K562 (cell line): ENCODE measurements at regions not wholly inside any gene's neighbourhood (a gene's known extent, or its start where the extent isn't known, plus 50 kb on each side); places are given as distances from the start of the nearest gene placed in this dataset.

Experiments
- ATAC-seq: fragments of 200-7000 bp; cut with Tn5 transposase; 3 replicates; pipeline ENCODE4 v1.9.1; 2020; ENCODE audit warnings: moderate library complexity
- BruUV-seq: library from RNA; stranded (reverse); fragments of 400-500 nt; replicated peaks from 2 replicates; lab custom pipeline; 2021; lab: Mats Ljungman, UMichigan
- CTCF ChIA-PET: fragments of 300-600 bp; formaldehyde crosslinking; extraction: SDS; loops from one replicate; lab custom pipeline; 2021; ENCODE audit warnings: low intra/inter-chr PET ratio; lab: Yijun Ruan, JAX
- POLR2A ChIA-PET: fragments of 300-600, 350-650 bp; sonication (Branson Sonifier 250); formaldehyde crosslinking; extraction: SDS; loops from one replicate; lab custom pipeline; 2021; ENCODE audit warnings: antibody characterized with exemption, inconsistent platforms; lab: Yijun Ruan, JAX
- DNase-seq, 4 experiments: peaks; one replicate each; pipeline versions ENCODE4 v3.0.0 to v3.0.0-alpha.2; 2011 to 2018; ENCODE audit warnings: low spot score in 3 of 4, mixed read lengths in 3 of 4; ENCODE audit errors: extremely low read depth in 1 of 4
- FAIRE-seq: peaks from 2 replicates; lab custom pipeline; 2011; peaks lifted over from hg19 to GRCh38; lab: Jason Lieb, UNC
- H2AFZ ChIP-seq: 2 replicates; pipeline ENCODE4 v1.6.0; 2011; ENCODE audit warnings: low read depth, low read length, control low read depth, inconsistent platforms
- H3K27ac ChIP-seq: fragments of 200-600 bp; 3 replicates; pipeline ENCODE4 v1.8.0; 2011; ENCODE audit warnings: low read depth, mild to moderate bottlenecking, control low read depth, inconsistent platforms, low read length, moderate library complexity, mixed read lengths; ENCODE audit errors: extremely low read depth
- H3K27me3 ChIP-seq, 2 experiments: fragments of 300-600 bp in 1 of 2; 2 replicates in 1 of 2; 3 replicates in 1 of 2; pipeline versions ENCODE4 v1.6.0 to v1.8.0; 2011; ENCODE audit warnings: inconsistent platforms in 2 of 2, low read length in 2 of 2, mild to moderate bottlenecking in 1 of 2, mixed read lengths in 1 of 2, moderate library complexity in 1 of 2; ENCODE audit not compliant: control insufficient read depth in 2 of 2, insufficient read depth in 2 of 2
- H3K36me3 ChIP-seq: fragments of 300-600 bp; 3 replicates; pipeline ENCODE4 v1.8.0; 2011; ENCODE audit warnings: mild to moderate bottlenecking, low read length, inconsistent platforms; ENCODE audit not compliant: control insufficient read depth, insufficient read depth
- H3K4me1 ChIP-seq, 2 experiments: fragments of 200-600 bp in 1 of 2; replicated peaks in 1 of 2; 2 replicates in 1 of 2; 3 replicates in 1 of 2; pipeline versions ENCODE4 v1.5.1 to v1.8.0; 2011; ENCODE audit warnings: inconsistent platforms in 2 of 2, low read length in 2 of 2, mild to moderate bottlenecking in 1 of 2, mixed read lengths in 1 of 2, moderate library complexity in 1 of 2; ENCODE audit not compliant: control insufficient read depth in 2 of 2, insufficient read depth in 2 of 2
- H3K4me2 ChIP-seq: 2 replicates; pipeline ENCODE4 v1.6.1; 2011; ENCODE audit warnings: low read length, control low read depth, inconsistent platforms, mixed read lengths; ENCODE audit not compliant: insufficient read depth
- H3K4me3 ChIP-seq: fragments of 200-600 bp; sonication (generic), shearing (Covaris generic); 2 replicates; pipeline ENCODE4 v1.5.1; 2016; ENCODE audit warnings: control low read depth, inconsistent platforms
- H3K79me2 ChIP-seq: fragments of 200-600 bp; 3 replicates; pipeline ENCODE4 v1.8.0; 2011; ENCODE audit warnings: low read length, inconsistent platforms; ENCODE audit not compliant: control insufficient read depth, insufficient read depth
- H3K9ac ChIP-seq, 2 experiments: 2 replicates each; pipeline versions ENCODE4 v1.6.0 to v1.6.1; 2011; ENCODE audit warnings: low read depth in 2 of 2, low read length in 2 of 2, control low read depth in 1 of 2, inconsistent platforms in 1 of 2, mild to moderate bottlenecking in 1 of 2, mixed read lengths in 1 of 2; ENCODE audit not compliant: insufficient read depth in 1 of 2
- H3K9me1 ChIP-seq: one replicate; pipeline ENCODE4 v1.6.0; 2011; ENCODE audit warnings: inconsistent platforms, mild to moderate bottlenecking, low read length, moderate library complexity; ENCODE audit not compliant: control insufficient read depth, insufficient read depth
- H3K9me3 ChIP-seq: replicated peaks from 2 replicates; pipeline ENCODE4 v1.5.1; 2011; ENCODE audit warnings: low read depth, low read length, inconsistent platforms; ENCODE audit not compliant: control insufficient read depth, insufficient read depth
- H4K20me1 ChIP-seq: replicated peaks from 2 replicates; pipeline ENCODE4 v1.6.1; 2011; ENCODE audit warnings: low read length, inconsistent platforms, mixed read lengths; ENCODE audit not compliant: control insufficient read depth, insufficient read depth
- GTF3C2 ChIP-seq: IDR thresholded peaks from 3 replicates; pipeline ENCODE4 v1.6.1; 2011; ENCODE audit warnings: borderline replicate concordance, mild to moderate bottlenecking, moderate library complexity; ENCODE audit not compliant: insufficient read length; ENCODE audit errors: extremely low read depth
- HDAC2 ChIP-seq: fragments of 450-650 bp; IDR thresholded peaks from 2 replicates; pipeline ENCODE4 v1.6.1; 2016; ENCODE audit warnings: mild to moderate bottlenecking
- MLX ChIP-seq, 2 experiments: fragments of 450-650 bp in 1 of 2; sonication (generic) in 1 of 2; formaldehyde crosslinking; conservative IDR thresholded peaks; 2 replicates each; pipeline versions ENCODE4 v1.4.0 to v1.8.1; 2020 to 2022; ENCODE audit warnings: mild to moderate bottlenecking in 1 of 2, missing genetic modification reagents in 1 of 2
- SIRT6 ChIP-seq: IDR thresholded peaks from one replicate; pipeline ENCODE4 v1.6.1; 2012; ENCODE audit warnings: low read depth, mild to moderate bottlenecking, control low read depth, inconsistent platforms, low read length, moderate library complexity
- SMARCA4 ChIP-seq: fragments of 450-650 bp; IDR thresholded peaks from 2 replicates; pipeline ENCODE4 v1.6.1; 2016
- SPI1 ChIP-seq: IDR thresholded peaks from 2 replicates; pipeline ENCODE4 v1.6.1; 2011; ENCODE audit warnings: low read depth, low read length, control low read depth, borderline replicate concordance
- ZC3H11A ChIP-seq: IDR thresholded peaks from 2 replicates; pipeline ENCODE4 v1.6.1; 2012; ENCODE audit warnings: low read depth, low read length, improper control_type of control experiment
- ZNF395 ChIP-seq: fragments of 200-800 bp; sonication (Bioruptor generic); IDR thresholded peaks from 2 replicates; pipeline ENCODE4 v1.6.1; 2017; ENCODE audit warnings: missing genetic modification characterization, missing compliant biosample characterization
- ZNF436 ChIP-seq: fragments of 250-450, 450-650 bp; sonication (Bioruptor Pico); formaldehyde crosslinking; IDR thresholded peaks from 2 replicates; pipeline ENCODE4 v1.7.0; 2020; ENCODE audit warnings: mild to moderate bottlenecking
- ZNF551 ChIP-seq: fragments of 250-450 bp; sonication (Bioruptor Pico); IDR thresholded peaks from 2 replicates; pipeline ENCODE4 v1.5.0; 2021; ENCODE audit warnings: mild to moderate bottlenecking, moderate library complexity
- ZNF561 ChIP-seq: fragments of 450-650 bp; formaldehyde crosslinking; conservative IDR thresholded peaks from 2 replicates; pipeline ENCODE4 v1.4.0; 2020; ENCODE audit warnings: mild to moderate bottlenecking, moderate library complexity
- ZNF830 ChIP-seq: fragments of 250-450 bp; sonication (Bioruptor Pico); IDR thresholded peaks from 2 replicates; pipeline ENCODE4 v1.5.0; 2021; ENCODE audit warnings: mild to moderate bottlenecking
- WGBS: fragments of 100-300 bp; shearing (Covaris generic); methylation state at CpG from one replicate; pipeline ENCODE4 v1.1.6; 2016; ENCODE audit warnings: low coverage, mixed read lengths; ENCODE audit not compliant: insufficient coverage; ENCODE audit errors: missing lambda C conversion rate; 5-methylcytosine and 5-hydroxymethylcytosine counted together
- in situ Hi-C: fragments of 300-500 bp; cut with MboI; formaldehyde crosslinking; loops from 4 replicates; pipeline ENCODE4 v1.15.0; 2018; ENCODE audit warnings: inconsistent platforms, mixed read lengths
- intact Hi-C: fragments of 100-400 bp; cut with micrococcal nuclease; formaldehyde crosslinking; loops from 2 replicates; pipeline ENCODE4 v1.14.2; 2022
- TF ChIP-seq, protein P1 (sequence below): sonication (generic); formaldehyde crosslinking; IDR thresholded peaks from 2 replicates; pipeline ENCODE4 v1.8.0; 2022; ENCODE audit warnings: mild to moderate bottlenecking, low read depth, missing genetic modification reagents

DNA sequence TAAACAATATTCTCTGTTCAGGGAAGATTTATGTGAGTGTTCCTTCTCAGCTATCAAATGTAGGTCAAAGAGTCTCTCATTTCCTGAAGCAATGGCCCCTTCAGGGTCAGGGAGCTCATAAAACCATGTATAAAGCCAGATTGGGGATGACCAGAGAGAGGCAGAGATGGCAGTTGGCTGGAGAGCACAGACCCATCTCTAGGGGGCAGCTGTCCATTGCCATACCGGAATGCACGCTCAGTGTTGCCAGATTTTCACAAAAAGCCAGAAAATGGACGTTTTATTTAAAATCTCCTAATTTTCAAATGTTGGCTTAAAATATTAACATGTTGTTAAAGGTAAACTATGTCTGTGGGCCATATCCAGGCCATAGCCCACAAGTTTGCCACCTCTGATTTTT, 1920.7 kb upstream of the CELF4 start (continued):
- TF ChIP-seq, protein P1, sequence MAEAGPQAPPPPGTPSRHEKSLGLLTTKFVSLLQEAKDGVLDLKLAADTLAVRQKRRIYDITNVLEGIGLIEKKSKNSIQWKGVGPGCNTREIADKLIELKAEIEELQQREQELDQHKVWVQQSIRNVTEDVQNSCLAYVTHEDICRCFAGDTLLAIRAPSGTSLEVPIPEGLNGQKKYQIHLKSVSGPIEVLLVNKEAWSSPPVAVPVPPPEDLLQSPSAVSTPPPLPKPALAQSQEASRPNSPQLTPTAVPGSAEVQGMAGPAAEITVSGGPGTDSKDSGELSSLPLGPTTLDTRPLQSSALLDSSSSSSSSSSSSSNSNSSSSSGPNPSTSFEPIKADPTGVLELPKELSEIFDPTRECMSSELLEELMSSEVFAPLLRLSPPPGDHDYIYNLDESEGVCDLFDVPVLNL (CRISPR knock-in tag): no peak
- no peak for TF ChIP-seq GTF3C2
- TF ChIP-seq SIRT6: no peak
- TF ChIP-seq ZNF436 (CRISPR knock-in tag): no peak

GRCh38 chr18:39485696-39486095, 1920.1 kb upstream of the CELF4 start:
- Histone ChIP-seq H3K27ac (no peak overlapping the region), H2AFZ (no peak overlapping the region), H3K9me3 (no peaks in the 10 kb centered on the region), H3K36me3 (no peaks in the 10 kb centered on the region), H3K4me1 (no peaks in the 10 kb centered on the region), H3K9me1 (no peaks in the 10 kb centered on the region), H3K4me2 (no peak overlapping the region), H3K4me3 (no peak overlapping the region), H4K20me1 (no peaks in the 10 kb centered on the region), H3K79me2 (no peaks in the 10 kb centered on the region), H3K9ac (no peak overlapping the region), H3K27me3 (no peaks in the 10 kb centered on the region)
- in situ Hi-C loops (no loop called here), intact Hi-C loops (no loop called here)
- DNase-seq (no peak), FAIRE-seq (no peak), ATAC-seq (no peak)
- no TSS peak for BruUV-seq
- TF ChIP-seq ZNF395 (CRISPR knock-in tag) (no peak), SPI1 (no peak), HDAC2 (no peak), MLX (CRISPR knock-in tag; conservative IDR thresholded peaks at IDR 0.05) (no peak), ZNF830 (CRISPR knock-in tag) (no peak), ZC3H11A (no peak), SMARCA4 (no peak), ZNF551 (CRISPR knock-in tag) (no peak), ZNF561 (no peak)
- POLR2A ChIA-PET: no interaction called here
- CTCF ChIA-PET: no interaction called here
- 0% methylated on average over 1 of the region's 1 CpG for WGBS
